ENCODE measurements at regions not wholly inside any gene's neighbourhood (a gene's known extent, or its start where the extent isn't known, plus 50 kb on each side); places are given as distances from the start of the nearest gene placed in this dataset.

GRCh38 chr10:111835574-111835973, 348.0 kb downstream of the GPAM start:
- no peak for TF ChIP-seq POLR2A (IDR thresholded peaks at IDR 0.05)
- TF ChIP-seq CTCF (IDR thresholded peaks at IDR 0.05) = no peak
- TF ChIP-seq EP300 (IDR thresholded peaks at IDR 0.05) = no peak
